ENCODE measurements at regions not wholly inside any gene's neighbourhood (a gene's known extent, or its start where the extent isn't known, plus 50 kb on each side); places are given as distances from the start of the nearest gene placed in this dataset.

GRCh38 chr5:4520559-4520958 is 619.6 kb upstream of the ADAMTS16 start:
- H3K4me3 ChIP-seq (ENCODE audit: low read depth, low read length), result no peak overlapping the region

GRCh38 chr5:4523038-4523437 is 617.1 kb upstream of the ADAMTS16 start:
- H3K27ac ChIP-seq (ENCODE audit: low read depth, low read length), result no peak overlapping the region
- H3K4me3 ChIP-seq (ENCODE audit: low read depth, low read length), result no peak overlapping the region
- no peaks in the 10 kb centered on the region for H3K79me2 ChIP-seq (ENCODE audit: control insufficient read depth, insufficient read depth, low read length, unreplicated experiment)
- no peaks in the 10 kb centered on the region for H3K36me3 ChIP-seq (ENCODE audit: insufficient read depth, low read length)
- H2AFZ ChIP-seq (ENCODE audit: low read length, unreplicated experiment), result no peak overlapping the region
- no peaks in the 10 kb centered on the region for H3K27me3 ChIP-seq (ENCODE audit: insufficient read depth, low read length)
- H3K4me1 ChIP-seq (ENCODE audit: control insufficient read depth, insufficient read depth, low read length, unreplicated experiment), result no peaks in the 10 kb centered on the region

More at GRCh38 chr5:4520559-4520958, 619.6 kb upstream of the ADAMTS16 start:
- Histone ChIP-seq H3K27ac (ENCODE audit: low read depth, low read length) (no peak overlapping the region), H2AFZ (ENCODE audit: low read length, unreplicated experiment) (no peak overlapping the region), H3K27me3 (ENCODE audit: insufficient read depth, low read length) (no peaks in the 10 kb centered on the region), H3K79me2 (ENCODE audit: control insufficient read depth, insufficient read depth, low read length, unreplicated experiment) (no peaks in the 10 kb centered on the region), H3K4me1 (ENCODE audit: control insufficient read depth, insufficient read depth, low read length, unreplicated experiment) (no peaks in the 10 kb centered on the region), H3K36me3 (ENCODE audit: insufficient read depth, low read length) (no peaks in the 10 kb centered on the region)

- H2AFZ ChIP-seq (ENCODE audit: low read length, unreplicated experiment), result no peak overlapping the region
- H3K4me1 ChIP-seq (ENCODE audit: control insufficient read depth, insufficient read depth, low read length, unreplicated experiment), result no peaks in the 10 kb centered on the region
- no peak overlapping the region for H3K4me3 ChIP-seq (ENCODE audit: low read depth, low read length)
- H3K36me3 ChIP-seq (ENCODE audit: insufficient read depth, low read length), result no peaks in the 10 kb centered on the region
- no peaks in the 10 kb centered on the region for H3K79me2 ChIP-seq (ENCODE audit: control insufficient read depth, insufficient read depth, low read length, unreplicated experiment)
- no peaks in the 10 kb centered on the region for H3K27me3 ChIP-seq (ENCODE audit: insufficient read depth, low read length)
- H3K27ac ChIP-seq (ENCODE audit: low read depth, low read length), result no peak overlapping the region
Observed at GRCh38 chr5:4531756-4532704, 608.1 kb upstream of the ADAMTS16 start.

GRCh38 chr5:4532705-4533080 is 607.4 kb upstream of the ADAMTS16 start:
- Histone ChIP-seq H3K27me3 (ENCODE audit: insufficient read depth, low read length) (no peaks in the 10 kb centered on the region), H3K4me3 (ENCODE audit: low read depth, low read length) (no peak overlapping the region), H3K79me2 (ENCODE audit: control insufficient read depth, insufficient read depth, low read length, unreplicated experiment) (no peaks in the 10 kb centered on the region), H3K36me3 (ENCODE audit: insufficient read depth, low read length) (no peaks in the 10 kb centered on the region), H3K4me1 (ENCODE audit: control insufficient read depth, insufficient read depth, low read length, unreplicated experiment) (no peaks in the 10 kb centered on the region), H2AFZ (ENCODE audit: low read length, unreplicated experiment) (no peak overlapping the region), H3K27ac (ENCODE audit: low read depth, low read length) (no peak overlapping the region)

- no peak overlapping the region for H3K27ac ChIP-seq (ENCODE audit: low read depth, low read length)
- H3K36me3 ChIP-seq (ENCODE audit: insufficient read depth, low read length), result no peaks in the 10 kb centered on the region
- no peak overlapping the region for H2AFZ ChIP-seq (ENCODE audit: low read length, unreplicated experiment)
- no peaks in the 10 kb centered on the region for H3K79me2 ChIP-seq (ENCODE audit: control insufficient read depth, insufficient read depth, low read length, unreplicated experiment)
- no peaks in the 10 kb centered on the region for H3K27me3 ChIP-seq (ENCODE audit: insufficient read depth, low read length)
- H3K4me3 ChIP-seq (ENCODE audit: low read depth, low read length), result no peak overlapping the region
- no peaks in the 10 kb centered on the region for H3K4me1 ChIP-seq (ENCODE audit: control insufficient read depth, insufficient read depth, low read length, unreplicated experiment)
Observed at GRCh38 chr5:4533457-4534105, 606.5 kb upstream of the ADAMTS16 start.

- no peak overlapping the region for H2AFZ ChIP-seq (ENCODE audit: low read length, unreplicated experiment)
- no peaks in the 10 kb centered on the region for H3K79me2 ChIP-seq (ENCODE audit: control insufficient read depth, insufficient read depth, low read length, unreplicated experiment)
- H3K4me3 ChIP-seq (ENCODE audit: low read depth, low read length), result no peak overlapping the region
- no peaks in the 10 kb centered on the region for H3K27me3 ChIP-seq (ENCODE audit: insufficient read depth, low read length)
- no peaks in the 10 kb centered on the region for H3K4me1 ChIP-seq (ENCODE audit: control insufficient read depth, insufficient read depth, low read length, unreplicated experiment)
- no peaks in the 10 kb centered on the region for H3K36me3 ChIP-seq (ENCODE audit: insufficient read depth, low read length)
- H3K27ac ChIP-seq (ENCODE audit: low read depth, low read length), result no peak overlapping the region
Observed at GRCh38 chr5:4537489-4537888, 602.6 kb upstream of the ADAMTS16 start.

- no peaks in the 10 kb centered on the region for H3K4me1 ChIP-seq (ENCODE audit: control insufficient read depth, insufficient read depth, low read length, unreplicated experiment)
- H3K79me2 ChIP-seq (ENCODE audit: control insufficient read depth, insufficient read depth, low read length, unreplicated experiment), result no peaks in the 10 kb centered on the region
- no peak overlapping the region for H2AFZ ChIP-seq (ENCODE audit: low read length, unreplicated experiment)
- no peak overlapping the region for H3K4me3 ChIP-seq (ENCODE audit: low read depth, low read length)
- no peak overlapping the region for H3K27ac ChIP-seq (ENCODE audit: low read depth, low read length)
- H3K36me3 ChIP-seq (ENCODE audit: insufficient read depth, low read length), result no peaks in the 10 kb centered on the region
- no peaks in the 10 kb centered on the region for H3K27me3 ChIP-seq (ENCODE audit: insufficient read depth, low read length)
Observed at GRCh38 chr5:4540375-4541173, 599.6 kb upstream of the ADAMTS16 start.

GRCh38 chr5:4541334-4541733 is 598.8 kb upstream of the ADAMTS16 start:
- no peak overlapping the region for H2AFZ ChIP-seq (ENCODE audit: low read length, unreplicated experiment)
- no peak overlapping the region for H3K27ac ChIP-seq (ENCODE audit: low read depth, low read length)
- no peaks in the 10 kb centered on the region for H3K27me3 ChIP-seq (ENCODE audit: insufficient read depth, low read length)
- H3K36me3 ChIP-seq (ENCODE audit: insufficient read depth, low read length), result no peaks in the 10 kb centered on the region
- H3K4me3 ChIP-seq (ENCODE audit: low read depth, low read length), result no peak overlapping the region
- no peaks in the 10 kb centered on the region for H3K4me1 ChIP-seq (ENCODE audit: control insufficient read depth, insufficient read depth, low read length, unreplicated experiment)
- H3K79me2 ChIP-seq (ENCODE audit: control insufficient read depth, insufficient read depth, low read length, unreplicated experiment), result no peaks in the 10 kb centered on the region

- no peaks in the 10 kb centered on the region for H3K36me3 ChIP-seq (ENCODE audit: insufficient read depth, low read length)
- no peaks in the 10 kb centered on the region for H3K4me1 ChIP-seq (ENCODE audit: control insufficient read depth, insufficient read depth, low read length, unreplicated experiment)
- H3K27me3 ChIP-seq (ENCODE audit: insufficient read depth, low read length), result no peaks in the 10 kb centered on the region
- no peak overlapping the region for H2AFZ ChIP-seq (ENCODE audit: low read length, unreplicated experiment)
- no peak overlapping the region for H3K27ac ChIP-seq (ENCODE audit: low read depth, low read length)
- H3K79me2 ChIP-seq (ENCODE audit: control insufficient read depth, insufficient read depth, low read length, unreplicated experiment), result no peaks in the 10 kb centered on the region
- no peak overlapping the region for H3K4me3 ChIP-seq (ENCODE audit: low read depth, low read length)
Observed at GRCh38 chr5:4542145-4542778, 597.9 kb upstream of the ADAMTS16 start.

- Histone ChIP-seq H2AFZ (ENCODE audit: low read length, unreplicated experiment) (no peak overlapping the region), H3K27ac (ENCODE audit: low read depth, low read length) (no peak overlapping the region), H3K36me3 (ENCODE audit: insufficient read depth, low read length) (no peaks in the 10 kb centered on the region), H3K4me3 (ENCODE audit: low read depth, low read length) (no peak overlapping the region), H3K27me3 (ENCODE audit: insufficient read depth, low read length) (no peaks in the 10 kb centered on the region), H3K79me2 (ENCODE audit: control insufficient read depth, insufficient read depth, low read length, unreplicated experiment) (no peaks in the 10 kb centered on the region), H3K4me1 (ENCODE audit: control insufficient read depth, insufficient read depth, low read length, unreplicated experiment) (no peaks in the 10 kb centered on the region)
Observed at GRCh38 chr5:4544049-4544670, 596.0 kb upstream of the ADAMTS16 start.

All from ACC112 (cell line).